ENCODE measurements at regions not wholly inside any gene's neighbourhood (a gene's known extent, or its start where the extent isn't known, plus 50 kb on each side); places are given as distances from the start of the nearest gene placed in this dataset.
"Not testable (repeated sequence)": the region's sequence is repeated elsewhere in the genome, so short reads cannot be mapped to it uniquely, and the experiment has no call there.

GRCh38 chr6:6748001-6748400 lies 159.5 kb downstream of the LY86 start:
- Mint-ChIP-seq H3K27ac (peak overlapping the region; percentile 91), H3K36me3 (ENCODE audit: low read depth) (peaks cover 68% of the 10 kb centered on the region), H3K9me3 (no peaks in the 10 kb centered on the region), H3K4me1 (ENCODE audit: low read depth) (peaks cover 58% of the 10 kb centered on the region), H3K27me3 (no peaks in the 10 kb centered on the region), H3K4me3 (no peak overlapping the region)
- intact Hi-C loops (cut with micrococcal nuclease), result no loop called here

- Mint-ChIP-seq H3K4me1 (ENCODE audit: low read depth) (peaks cover 66% of the 10 kb centered on the region), H3K4me3 (peak overlapping the region; percentile 74), H3K27ac (peak overlapping the region; percentile 91), H3K9me3 (no peaks in the 10 kb centered on the region), H3K27me3 (no peaks in the 10 kb centered on the region), H3K36me3 (ENCODE audit: low read depth) (peaks cover 64% of the 10 kb centered on the region)
- intact Hi-C loops (cut with micrococcal nuclease), result loop anchor here (2.0 to 5.0 kb wide), 2 partner anchors 38 to 45 kb away; no protein-coding TSS in a partner anchor
Measured at GRCh38 chr6:6749702-6750491, 161.4 kb downstream of the LY86 start.

DNA sequence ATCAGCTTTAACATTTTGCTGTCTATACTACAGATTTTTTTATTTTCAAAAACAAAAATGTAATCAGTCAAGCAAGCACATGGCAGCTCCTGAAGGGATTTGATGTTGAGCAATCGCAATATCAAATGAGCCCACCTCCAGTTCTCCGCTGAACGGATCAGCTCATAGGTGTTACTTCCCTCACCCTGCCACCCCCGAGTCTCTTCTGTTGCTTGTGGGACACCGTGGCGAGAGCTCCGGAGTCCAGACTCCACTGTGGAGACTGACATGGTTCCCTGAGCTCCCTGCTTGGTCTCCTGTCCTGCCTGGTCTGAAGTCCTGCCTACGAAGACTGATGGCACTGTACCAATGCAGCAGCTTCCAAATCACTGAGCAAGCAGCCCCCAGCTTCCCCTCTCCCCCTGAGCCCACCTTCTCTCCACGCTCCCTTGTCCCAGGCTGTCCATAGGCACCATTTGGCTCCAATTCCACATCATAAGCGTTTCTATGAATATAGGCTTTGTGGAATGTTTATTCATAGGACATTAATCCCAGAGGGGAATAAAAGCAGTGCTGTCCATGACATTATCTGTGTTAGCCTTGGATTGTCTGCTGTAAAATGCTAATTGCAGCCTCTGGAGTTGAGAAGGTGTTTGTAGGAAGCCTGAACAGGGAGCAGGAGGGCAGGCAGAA lies 162.2 kb downstream of the LY86 start:
- Mint-ChIP-seq H3K27ac (peak overlapping the region; percentile 91), H3K9me3 (no peaks in the 10 kb centered on the region), H3K4me1 (ENCODE audit: low read depth) (peaks cover 68% of the 10 kb centered on the region), H3K4me3 (no peak overlapping the region), H3K27me3 (no peaks in the 10 kb centered on the region), H3K36me3 (ENCODE audit: low read depth) (peaks cover 64% of the 10 kb centered on the region)
- intact Hi-C loops (cut with micrococcal nuclease), result loop anchor here (2.0 to 5.0 kb wide), 2 partner anchors 38 to 44 kb away; no protein-coding TSS in a partner anchor

- Mint-ChIP-seq H3K27ac (peak overlapping the region; percentile 91), H3K36me3 (ENCODE audit: low read depth) (peaks cover 64% of the 10 kb centered on the region), H3K4me1 (ENCODE audit: low read depth) (peaks cover 72% of the 10 kb centered on the region), H3K9me3 (no peaks in the 10 kb centered on the region), H3K27me3 (no peaks in the 10 kb centered on the region), H3K4me3 (no peak overlapping the region)
- intact Hi-C loops (cut with micrococcal nuclease), result loop anchor here (2.0 to 5.0 kb wide), 2 partner anchors 39 to 44 kb away; no protein-coding TSS in a partner anchor
Measured at GRCh38 chr6:6751266-6751596, 162.7 kb downstream of the LY86 start.

DNA sequence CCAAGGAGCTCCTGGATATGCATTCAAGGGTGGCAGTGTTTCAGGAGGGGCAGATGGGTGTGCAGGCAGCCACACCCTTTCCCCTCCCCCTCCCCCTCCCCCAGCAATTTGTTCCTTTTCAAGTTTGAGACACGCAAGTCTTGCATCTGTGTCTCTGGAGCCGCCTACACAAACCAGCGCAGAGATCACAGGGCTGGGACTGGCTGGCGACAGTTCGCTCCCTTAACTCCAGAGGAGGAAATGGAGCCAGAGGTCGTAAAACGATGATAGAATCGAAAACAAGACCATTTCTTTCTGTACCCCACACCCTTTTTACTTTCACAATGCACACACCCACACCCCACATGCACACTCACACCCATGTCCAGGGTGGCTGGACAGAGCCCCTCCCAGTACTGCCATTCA lies 163.1 kb downstream of the LY86 start:
- Mint-ChIP-seq H3K9me3 (no peaks in the 10 kb centered on the region), H3K4me1 (ENCODE audit: low read depth) (peaks cover 72% of the 10 kb centered on the region), H3K27ac (peak overlapping the region; percentile 91), H3K27me3 (no peaks in the 10 kb centered on the region), H3K36me3 (ENCODE audit: low read depth) (peaks cover 64% of the 10 kb centered on the region), H3K4me3 (peak overlapping the region; percentile 53)
- intact Hi-C loops (cut with micrococcal nuclease), result loop anchor here (2.0 to 5.0 kb wide), 2 partner anchors 39 to 43 kb away; no protein-coding TSS in a partner anchor

DNA sequence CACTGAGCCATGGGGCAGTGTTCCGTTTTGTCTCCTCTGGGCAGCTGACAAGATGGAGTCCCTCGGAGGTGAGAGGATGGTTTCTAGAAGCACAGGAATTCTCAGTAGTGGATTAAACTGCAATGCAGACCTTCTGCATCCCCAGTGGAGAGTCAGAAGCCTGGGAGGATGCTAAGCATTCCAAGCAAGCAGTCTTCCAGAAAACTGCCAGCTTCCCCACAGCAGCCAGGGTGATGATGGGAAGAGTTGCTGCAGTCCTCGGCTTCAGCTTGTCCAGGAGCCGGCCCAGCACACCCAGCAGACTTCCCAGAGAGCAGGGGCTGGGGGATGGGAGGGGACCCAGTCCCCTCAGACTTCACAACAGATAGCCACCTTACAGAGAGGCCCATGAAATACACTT lies 163.6 kb downstream of the LY86 start:
- intact Hi-C loops (cut with micrococcal nuclease), result loop anchor here (5.0 kb wide), 1 partner anchor 40 kb away; no protein-coding TSS in a partner anchor

GRCh38 chr6:6753301-6753700 lies 164.8 kb downstream of the LY86 start:
- H3K27ac Mint-ChIP-seq, result peak overlapping the region; percentile 91
- intact Hi-C loops (cut with micrococcal nuclease), result loop anchor here (5.0 kb wide), 1 partner anchor 41 kb away; no protein-coding TSS in a partner anchor
- no peaks in the 10 kb centered on the region for H3K27me3 Mint-ChIP-seq

More for the DNA sequence above, 163.6 kb downstream of the LY86 start:
- peaks cover 63% of the 10 kb centered on the region for H3K36me3 Mint-ChIP-seq (ENCODE audit: low read depth)
- peak overlapping the region; percentile 53 for H3K4me3 Mint-ChIP-seq
- H3K4me1 Mint-ChIP-seq (ENCODE audit: low read depth), result peaks cover 67% of the 10 kb centered on the region
- H3K9me3 Mint-ChIP-seq, result no peaks in the 10 kb centered on the region
- peak overlapping the region; percentile 91 for H3K27ac Mint-ChIP-seq
- no peaks in the 10 kb centered on the region for H3K27me3 Mint-ChIP-seq

DNA sequence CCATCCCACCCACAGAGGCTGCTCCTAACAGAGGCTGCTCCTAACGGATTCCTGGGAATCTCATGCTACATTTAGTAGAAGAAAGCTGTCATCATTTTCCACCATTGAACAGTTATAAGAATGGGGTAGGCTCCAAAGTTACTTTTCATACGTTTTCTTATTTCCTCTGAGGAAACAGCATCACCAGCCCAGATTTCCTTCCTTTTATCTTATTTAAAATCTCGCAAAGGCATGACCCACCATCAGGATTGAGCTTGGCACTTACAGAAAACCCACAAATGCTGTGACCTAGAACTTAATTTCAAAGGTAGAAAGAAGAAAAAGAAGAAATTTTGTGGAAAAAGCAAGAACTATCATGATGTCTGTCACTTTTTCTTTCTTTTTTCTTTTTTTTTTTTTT lies 168.0 kb downstream of the LY86 start:
- H3K9me3 Mint-ChIP-seq, result no peaks in the 10 kb centered on the region
- no peaks in the 10 kb centered on the region for H3K27me3 Mint-ChIP-seq
- H3K4me3 Mint-ChIP-seq, result no peak overlapping the region
- H3K4me1 Mint-ChIP-seq (ENCODE audit: low read depth), result peaks cover 66% of the 10 kb centered on the region
- H3K36me3 Mint-ChIP-seq (ENCODE audit: low read depth), result peaks cover 78% of the 10 kb centered on the region
- no peak overlapping the region for H3K27ac Mint-ChIP-seq
- intact Hi-C loops (cut with micrococcal nuclease), result no loop called here

More at GRCh38 chr6:6753301-6753700, 164.8 kb downstream of the LY86 start:
- no peak overlapping the region for H3K4me3 Mint-ChIP-seq
- H3K4me1 Mint-ChIP-seq (ENCODE audit: low read depth), result peaks cover 63% of the 10 kb centered on the region
- peaks cover 61% of the 10 kb centered on the region for H3K36me3 Mint-ChIP-seq (ENCODE audit: low read depth)
- H3K9me3 Mint-ChIP-seq, result no peaks in the 10 kb centered on the region

GRCh38 chr6:6758546-6758914 lies 170.0 kb downstream of the LY86 start:
- Mint-ChIP-seq H3K4me1 (ENCODE audit: low read depth) (peaks cover 58% of the 10 kb centered on the region), H3K9me3 (peaks cover 9% of the 10 kb centered on the region), H3K27me3 (no peaks in the 10 kb centered on the region), H3K36me3 (ENCODE audit: low read depth) (peaks cover 80% of the 10 kb centered on the region), H3K27ac (peak overlapping the region; percentile 78), H3K4me3 (no peak overlapping the region)
- intact Hi-C loops (cut with micrococcal nuclease), result no loop called here

DNA sequence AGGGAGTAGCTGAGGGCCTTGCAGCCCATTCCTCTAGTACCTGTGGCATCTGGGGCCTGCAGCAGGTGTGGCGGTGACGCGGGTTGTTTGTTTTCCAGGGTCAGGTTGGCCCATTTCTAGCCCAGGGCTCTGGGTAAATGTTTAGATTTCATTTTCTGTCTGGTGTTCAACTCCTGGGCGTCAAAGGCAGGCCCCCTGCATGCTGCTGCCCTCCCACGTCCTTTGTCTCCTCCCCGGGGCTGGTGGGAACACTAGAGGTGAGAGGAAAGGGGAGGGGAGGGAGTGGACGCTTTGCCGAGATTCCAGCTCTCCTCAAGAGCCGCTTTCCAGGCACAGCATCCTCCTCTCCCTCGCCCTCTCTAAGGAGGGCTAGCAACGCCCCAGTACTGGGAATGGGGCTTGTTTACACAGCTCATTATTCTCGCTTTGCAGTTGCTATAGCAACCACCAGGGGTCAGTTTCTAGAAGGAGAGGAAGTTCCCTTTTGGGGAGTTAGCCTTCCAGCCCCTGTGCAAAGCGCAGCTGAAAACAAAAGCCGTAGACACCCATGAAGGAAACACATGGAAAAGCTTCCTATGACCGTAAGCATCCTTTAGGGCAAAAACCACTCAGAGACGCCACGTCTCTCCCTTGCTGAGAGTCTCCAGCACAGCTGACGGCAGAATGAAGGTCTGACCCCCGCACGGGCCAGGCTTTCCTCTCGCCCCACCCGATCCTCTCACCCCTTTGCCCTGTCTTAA lies 170.6 kb downstream of the LY86 start:
- H3K9me3 Mint-ChIP-seq, result peaks cover 11% of the 10 kb centered on the region
- peak overlapping the region; percentile 78 for H3K27ac Mint-ChIP-seq
- intact Hi-C loops (cut with micrococcal nuclease), result no loop called here
- no peaks in the 10 kb centered on the region for H3K27me3 Mint-ChIP-seq
- peaks cover 60% of the 10 kb centered on the region for H3K4me1 Mint-ChIP-seq (ENCODE audit: low read depth)
- H3K36me3 Mint-ChIP-seq (ENCODE audit: low read depth), result peaks cover 83% of the 10 kb centered on the region
- peak overlapping the region; percentile 26 for H3K4me3 Mint-ChIP-seq

DNA sequence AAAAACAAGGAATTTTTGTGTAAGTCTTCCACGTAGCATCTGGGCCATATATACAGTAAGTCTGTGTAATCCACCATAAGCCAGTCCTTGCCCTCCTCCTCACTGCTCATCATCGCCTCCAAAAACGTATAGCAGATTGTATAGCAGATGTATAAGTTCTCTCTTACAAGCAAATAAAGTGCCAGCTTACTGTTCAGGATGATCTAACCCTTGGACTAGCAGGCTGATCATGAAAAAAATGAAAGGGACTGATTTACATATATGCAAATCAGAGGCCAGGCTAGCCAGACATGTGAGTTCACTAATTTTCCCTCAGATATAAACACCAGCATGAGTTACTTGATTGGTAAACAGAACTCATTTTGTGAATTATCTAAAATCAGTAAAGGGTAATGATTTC lies 171.5 kb downstream of the LY86 start:
- Mint-ChIP-seq H3K36me3 (ENCODE audit: low read depth) (peaks cover 84% of the 10 kb centered on the region), H3K27me3 (no peaks in the 10 kb centered on the region), H3K9me3 (peaks cover 16% of the 10 kb centered on the region), H3K27ac (peak overlapping the region; percentile 78), H3K4me3 (no peak overlapping the region), H3K4me1 (ENCODE audit: low read depth) (peaks cover 64% of the 10 kb centered on the region)
- intact Hi-C loops (cut with micrococcal nuclease), result no loop called here

- H3K4me1 Mint-ChIP-seq (ENCODE audit: low read depth), result peaks cover 63% of the 10 kb centered on the region
- intact Hi-C loops (cut with micrococcal nuclease); H3K27me3 Mint-ChIP-seq; H3K4me3 Mint-ChIP-seq: not testable (repeated sequence)
- H3K9me3 Mint-ChIP-seq, result peaks cover 23% of the 10 kb centered on the region
- peaks cover 80% of the 10 kb centered on the region for H3K36me3 Mint-ChIP-seq (ENCODE audit: low read depth)
- H3K27ac Mint-ChIP-seq, result peak overlapping the region; percentile 42
Measured at GRCh38 chr6:6762566-6762965, 174.0 kb downstream of the LY86 start.

- H3K4me1 Mint-ChIP-seq (ENCODE audit: low read depth), result peaks cover 44% of the 10 kb centered on the region
- H3K36me3 Mint-ChIP-seq (ENCODE audit: low read depth), result peaks cover 91% of the 10 kb centered on the region
- H3K27ac Mint-ChIP-seq, result peak overlapping the region; percentile 53
- intact Hi-C loops (cut with micrococcal nuclease), result no loop called here
- no peaks in the 10 kb centered on the region for H3K27me3 Mint-ChIP-seq
- peaks cover 23% of the 10 kb centered on the region for H3K9me3 Mint-ChIP-seq
- H3K4me3 Mint-ChIP-seq, result no peak overlapping the region
Measured at GRCh38 chr6:6764764-6765434, 176.4 kb downstream of the LY86 start.
